Neural cell (in vitro differentiated cells): ENCODE measurements at regions not wholly inside any gene's neighbourhood (a gene's known extent, or its start where the extent isn't known, plus 50 kb on each side); places are given as distances from the start of the nearest gene placed in this dataset.

Experiments
- H2AFZ ChIP-seq: fragments of 200-600, 300-800 bp; sonication (generic), shearing (Covaris generic); 2 replicates; pipeline ENCODE4 v1.6.0; 2014; ENCODE audit warnings: low read depth, mild to moderate bottlenecking, antibody characterized with exemption, low read length, moderate library complexity
- H3F3A ChIP-seq: fragments of 200-600 bp; shearing (Covaris generic); 2 replicates; pipeline ENCODE4 v1.6.1; 2016; ENCODE audit warnings: mild to moderate bottlenecking, moderate library complexity, mixed read lengths, antibody characterized with exemption, low read length; ENCODE audit not compliant: insufficient read depth, poor library complexity, severe bottlenecking
- H3K27ac ChIP-seq: fragments of 200-600, 300-800 bp; sonication (generic), shearing (Covaris generic); 2 replicates; pipeline ENCODE4 v1.5.1; 2014; ENCODE audit warnings: mild to moderate bottlenecking, low read length, moderate library complexity
- H3K27me3 ChIP-seq: fragments of 300-800, 200-600 bp; sonication (generic), shearing (Covaris generic); 2 replicates; pipeline ENCODE4 v1.6.0; 2014; ENCODE audit warnings: mild to moderate bottlenecking, low read depth, low read length, moderate library complexity; ENCODE audit not compliant: insufficient read depth
- H3K36me3 ChIP-seq: fragments of 300-800, 200-600 bp; sonication (generic), shearing (Covaris generic); 2 replicates; pipeline ENCODE4 v1.5.1; 2014; ENCODE audit warnings: mild to moderate bottlenecking, antibody characterized with exemption, low read length, moderate library complexity; ENCODE audit not compliant: insufficient read depth
- H3K4me2 ChIP-seq: fragments of 300-800, 200-600 bp; sonication (generic), shearing (Covaris generic); 2 replicates; pipeline ENCODE4 v1.6.0; 2014; ENCODE audit warnings: mild to moderate bottlenecking, low read length
- H3K4me3 ChIP-seq: fragments of 300-800, 200-600 bp; sonication (generic), shearing (Covaris generic); 2 replicates; pipeline ENCODE4 v1.5.1; 2014; ENCODE audit warnings: mild to moderate bottlenecking, low read length, moderate library complexity
- H3K79me2 ChIP-seq: fragments of 200-600 bp; shearing (Covaris generic); replicated peaks from 2 replicates; pipeline ENCODE4 v1.6.0; 2014; ENCODE audit warnings: mild to moderate bottlenecking, low read length, moderate library complexity; ENCODE audit not compliant: insufficient read depth
- H3K9ac ChIP-seq: fragments of 300-800, 200-600 bp; sonication (generic), shearing (Covaris generic); 2 replicates; pipeline ENCODE4 v1.6.1; 2016; ENCODE audit warnings: mild to moderate bottlenecking, low read length, mixed read lengths
- H3K9me2 ChIP-seq: fragments of 200-600 bp; shearing (Covaris generic); 2 replicates; pipeline ENCODE4 v1.6.1; 2016; ENCODE audit warnings: mild to moderate bottlenecking, low read length, mixed read lengths; ENCODE audit not compliant: insufficient read depth
- H3K9me3 ChIP-seq: fragments of 200-600, 300-800 bp; sonication (generic), shearing (Covaris generic); 2 replicates; pipeline ENCODE4 v1.6.1; 2016; ENCODE audit warnings: mild to moderate bottlenecking, mixed run types, low read length, moderate library complexity, mixed read lengths
- H4K20me1 ChIP-seq: fragments of 200-600 bp; shearing (Covaris generic); 2 replicates; pipeline ENCODE4 v1.6.1; 2016; ENCODE audit warnings: mild to moderate bottlenecking, mixed run types; ENCODE audit not compliant: insufficient read depth
- CTCF ChIP-seq: fragments of 450-650 bp; IDR thresholded peaks from 2 replicates; pipeline ENCODE4 v1.5.1; 2014; ENCODE audit warnings: antibody characterized with exemption, mild to moderate bottlenecking, moderate library complexity; ENCODE audit not compliant: poor library complexity, severe bottlenecking
- EP300 ChIP-seq: fragments of 450-650 bp; conservative IDR thresholded peaks from 2 replicates; pipeline ENCODE4 v1.6.1; 2014; ENCODE audit warnings: antibody characterized with exemption, mild to moderate bottlenecking, moderate library complexity; ENCODE audit not compliant: poor library complexity, severe bottlenecking
- EZH2 ChIP-seq: fragments of 200-600, 300-800 bp; shearing (Covaris generic), sonication (generic); IDR thresholded peaks from 2 replicates; pipeline ENCODE4 v1.6.1; 2014; ENCODE audit warnings: antibody characterized with exemption, low read length, borderline replicate concordance, mild to moderate bottlenecking; ENCODE audit not compliant: insufficient read depth, poor library complexity, severe bottlenecking
- MXI1 ChIP-seq: fragments of 450-650 bp; conservative IDR thresholded peaks from 2 replicates; pipeline ENCODE4 v1.6.1; 2014; ENCODE audit warnings: antibody characterized with exemption, mild to moderate bottlenecking; ENCODE audit not compliant: poor library complexity, severe bottlenecking
- POLR2AphosphoS5 ChIP-seq: IDR thresholded peaks from 2 replicates; pipeline ENCODE4 v1.6.1; 2012
- RAD21 ChIP-seq: fragments of 450-650 bp; conservative IDR thresholded peaks from 2 replicates; pipeline ENCODE4 v1.6.1; 2014; ENCODE audit warnings: antibody characterized with exemption, mild to moderate bottlenecking, moderate library complexity
- REST ChIP-seq: IDR thresholded peaks from 2 replicates; pipeline ENCODE4 v1.6.1; 2012; ENCODE audit warnings: borderline replicate concordance
- SMC3 ChIP-seq: fragments of 450-650 bp; conservative IDR thresholded peaks from 2 replicates; pipeline ENCODE4 v1.6.1; 2014; ENCODE audit warnings: antibody characterized with exemption, mild to moderate bottlenecking, moderate library complexity; ENCODE audit not compliant: poor library complexity
- TAF1 ChIP-seq: IDR thresholded peaks from 2 replicates; pipeline ENCODE4 v1.6.1; 2012; ENCODE audit warnings: low read depth

- Histone ChIP-seq H3K79me2 (no peaks in the 10 kb centered on the region), H3K4me2 (no peak overlapping the region), H3K36me3 (no peaks in the 10 kb centered on the region), H4K20me1 (no peaks in the 10 kb centered on the region), H3K9ac (no peak overlapping the region), H3K9me3 (no peaks in the 10 kb centered on the region), H2AFZ (no peak overlapping the region), H3K4me3 (no peak overlapping the region), H3F3A (peaks cover 4% of the 10 kb centered on the region), H3K27ac (no peak overlapping the region), H3K27me3 (no peaks in the 10 kb centered on the region), H3K9me2 (no peaks in the 10 kb centered on the region)
- no peak for TF ChIP-seq RAD21
- no peak for TF ChIP-seq SMC3
- no peak for TF ChIP-seq MXI1
- no peak for TF ChIP-seq REST
- no peak for TF ChIP-seq POLR2AphosphoS5
- no peak for TF ChIP-seq CTCF
- no peak for TF ChIP-seq EZH2
- no peak for TF ChIP-seq EP300
- no peak for TF ChIP-seq TAF1
Observed at GRCh38 chr2:144922519-144922918, 402.6 kb upstream of the ZEB2 start.

GRCh38 chr2:144920755-144921530 lies 401.0 kb upstream of the ZEB2 start:
- H4K20me1 ChIP-seq = no peaks in the 10 kb centered on the region
- no peaks in the 10 kb centered on the region for H3K9me2 ChIP-seq
- no peak overlapping the region for H3K27ac ChIP-seq
- H3K4me2 ChIP-seq = no peak overlapping the region
- no peaks in the 10 kb centered on the region for H3K79me2 ChIP-seq
- H2AFZ ChIP-seq = no peak overlapping the region
- H3K9me3 ChIP-seq = no peaks in the 10 kb centered on the region
- no peak overlapping the region for H3K9ac ChIP-seq
- TF ChIP-seq SMC3 (no peak), TAF1 (no peak), MXI1 (no peak), REST (no peak), EP300 (no peak), CTCF (no peak), EZH2 (no peak), POLR2AphosphoS5 (no peak), RAD21 (no peak)
- H3K27me3 ChIP-seq = no peaks in the 10 kb centered on the region
- no peak overlapping the region for H3K4me3 ChIP-seq
- H3F3A ChIP-seq = peaks cover 4% of the 10 kb centered on the region
- no peaks in the 10 kb centered on the region for H3K36me3 ChIP-seq
